Gastrocnemius medialis (tissue), 4 donors: ENCODE measurements at regions not wholly inside any gene's neighbourhood (a gene's known extent, or its start where the extent isn't known, plus 50 kb on each side); places are given as distances from the start of the nearest gene placed in this dataset.

Source experiments
- ATAC-seq, 2 donors: fragments of 150-250 bp; one replicate each; pipeline ENCODE4 v1.9.1; 2016
- DNase-seq, 2 donors: peaks; one replicate each; pipeline ENCODE4 v3.0.0-alpha.2; 2019
- H3K27ac ChIP-seq, 4 donors: fragments of 200-600 bp; sonication (generic); 1 replicate in 1 of 4; 2 replicates in 3 of 4; pipeline ENCODE4 v1.5.1; 2016 to 2018; ENCODE audit warnings: mild to moderate bottlenecking in 2 of 4, moderate library complexity in 1 of 4
- H3K27me3 ChIP-seq, 3 donors: fragments of 200-600 bp; sonication (generic) in 2 of 3; 1 replicate in 1 of 3; 2 replicates in 2 of 3; pipeline versions ENCODE4 v1.5.1 to v1.6.0; 2016 to 2019; ENCODE audit warnings: mild to moderate bottlenecking in 1 of 3, moderate library complexity in 1 of 3
- H3K36me3 ChIP-seq, 2 donors: fragments of 200-600 bp; sonication (generic) in 1 of 2; one replicate each; pipeline ENCODE4 v1.5.1; 2017 to 2018
- H3K4me1 ChIP-seq, 2 donors: fragments of 200-600 bp; sonication (generic) in 1 of 2; one replicate each; pipeline ENCODE4 v1.5.1; 2016 to 2017; ENCODE audit warnings: mild to moderate bottlenecking in 2 of 2
- H3K4me3 ChIP-seq, 4 donors: fragments of 200-600 bp; sonication (generic) in 3 of 4; 1 replicate in 1 of 4; 2 replicates in 3 of 4; pipeline ENCODE4 v1.5.1; 2016 to 2019; ENCODE audit warnings: mild to moderate bottlenecking in 2 of 4
- H3K9me3 ChIP-seq, 3 donors: fragments of 200-600 bp; sonication (generic) in 2 of 3; 1 replicate in 1 of 3; 2 replicates in 2 of 3; pipeline ENCODE4 v1.5.1; 2016 to 2019
- CTCF ChIP-seq, 5 experiments: fragments of 450-650 bp in 3 of 5; fragments of 200-600 bp in 2 of 5; sonication (generic) in 2 of 5; IDR thresholded peaks in 4 of 5; conservative IDR thresholded peaks in 1 of 5; 1 replicate in 4 of 5; 2 replicates in 1 of 5; pipeline ENCODE4 v1.5.1; 2016 to 2019; ENCODE audit warnings: antibody characterized with exemption in 5 of 5, mild to moderate bottlenecking in 3 of 5, moderate library complexity in 3 of 5
- POLR2A ChIP-seq, 2 donors: fragments of 450-650 bp; IDR thresholded peaks; one replicate each; pipeline ENCODE4 v1.6.1; 2017; ENCODE audit warnings: antibody characterized with exemption in 2 of 2, mild to moderate bottlenecking in 2 of 2, moderate library complexity in 2 of 2
- in situ Hi-C, 4 donors: fragments of 200-750 bp; cut with MboI; loops; one replicate each; pipeline versions ENCODE4 v1.15.0 to v1.8.0; 2017; ENCODE audit warnings: low sequenced_read_pairs in 4 of 4
- intact Hi-C: fragments of 100-400 bp; cut with DNase I; formaldehyde crosslinking; loops from one replicate; pipeline ENCODE4 v1.15.1; 2023; ENCODE audit warnings: low total_unique reads

GRCh38 chr17:65418622-65419021 lies 142.8 kb downstream of the AXIN2 start:
- in situ Hi-C loops: no loop called here
- TF ChIP-seq CTCF (IDR thresholded peaks at IDR 0.05 in 4 of 5, conservative IDR thresholded peaks at IDR 0.05 in 1 of 5) (peak in 3 of 5 experiments; percentile 18 to 57 (median 38)), POLR2A (IDR thresholded peaks at IDR 0.05) (no peak)
- peaks cover 10% of the 10 kb centered on the region in 2 donors for H3K4me1 ChIP-seq
- ATAC-seq (peak; percentile 54 to 75), DNase-seq (peak in 1 of 2 donors; percentile 54)
- no peak overlapping the region for H3K4me3 ChIP-seq
- intact Hi-C loops: no loop called here
- peak overlapping the region in 2 of 4 donors; percentile 37 to 50 for H3K27ac ChIP-seq
- no peaks in the 10 kb centered on the region for H3K36me3 ChIP-seq
- no peaks in the 10 kb centered on the region for H3K9me3 ChIP-seq
- no peaks in the 10 kb centered on the region for H3K27me3 ChIP-seq

- peaks cover 7 to 10% of the 10 kb centered on the region in 2 donors for H3K4me1 ChIP-seq
- no peak for ATAC-seq
Measured at GRCh38 chr17:65417406-65418221, 143.8 kb downstream of the AXIN2 start.

GRCh38 chr17:65415991-65416390 lies 145.5 kb downstream of the AXIN2 start:
- in situ Hi-C loops (no loop called here), intact Hi-C loops (no loop called here)
- H3K9me3 ChIP-seq: no peaks in the 10 kb centered on the region
- no peak for TF ChIP-seq POLR2A (IDR thresholded peaks at IDR 0.05)
- TF ChIP-seq CTCF (IDR thresholded peaks at IDR 0.05 in 4 of 5, conservative IDR thresholded peaks at IDR 0.05 in 1 of 5): no peak
- H3K4me1 ChIP-seq: peaks cover 3 to 6% of the 10 kb centered on the region in 2 donors
- H3K27ac ChIP-seq: no peak overlapping the region
- H3K27me3 ChIP-seq: no peaks in the 10 kb centered on the region
- ATAC-seq (no peak), DNase-seq (no peak)
- H3K36me3 ChIP-seq: no peaks in the 10 kb centered on the region
- no peak overlapping the region for H3K4me3 ChIP-seq

More at GRCh38 chr17:65417406-65418221, 143.8 kb downstream of the AXIN2 start:
- in situ Hi-C loops (no loop called here), intact Hi-C loops (no loop called here)
- TF ChIP-seq POLR2A (IDR thresholded peaks at IDR 0.05): no peak
- no peak for TF ChIP-seq CTCF (IDR thresholded peaks at IDR 0.05 in 4 of 5, conservative IDR thresholded peaks at IDR 0.05 in 1 of 5)
- no peaks in the 10 kb centered on the region for H3K36me3 ChIP-seq
- DNase-seq: no peak
- no peak overlapping the region for H3K27ac ChIP-seq
- H3K27me3 ChIP-seq: no peaks in the 10 kb centered on the region
- no peaks in the 10 kb centered on the region for H3K9me3 ChIP-seq
- no peak overlapping the region for H3K4me3 ChIP-seq

- Histone ChIP-seq H3K27me3 (no peaks in the 10 kb centered on the region), H3K36me3 (no peaks in the 10 kb centered on the region), H3K4me1 (no peaks in the 10 kb centered on the region), H3K9me3 (no peaks in the 10 kb centered on the region), H3K4me3 (no peak overlapping the region), H3K27ac (peak overlapping the region in 1 of 4 donors; percentile 28)
- TF ChIP-seq CTCF (IDR thresholded peaks at IDR 0.05 in 4 of 5, conservative IDR thresholded peaks at IDR 0.05 in 1 of 5) (no peak), POLR2A (IDR thresholded peaks at IDR 0.05) (no peak)
- in situ Hi-C loops: no loop called here
- intact Hi-C loops: no loop called here
- DNase-seq: no peak
- ATAC-seq: no peak
Measured at GRCh38 chr17:65413390-65413789, 148.1 kb downstream of the AXIN2 start.
